ENCODE measurements at regions not wholly inside any gene's neighbourhood (a gene's known extent, or its start where the extent isn't known, plus 50 kb on each side); places are given as distances from the start of the nearest gene placed in this dataset.

GRCh38 chr2:195505701-195506100 is 151.3 kb upstream of the SLC39A10 start:
- Mint-ChIP-seq H3K9me3 (no peaks in the 10 kb centered on the region), H3K4me3 (no peak overlapping the region)

DNA sequence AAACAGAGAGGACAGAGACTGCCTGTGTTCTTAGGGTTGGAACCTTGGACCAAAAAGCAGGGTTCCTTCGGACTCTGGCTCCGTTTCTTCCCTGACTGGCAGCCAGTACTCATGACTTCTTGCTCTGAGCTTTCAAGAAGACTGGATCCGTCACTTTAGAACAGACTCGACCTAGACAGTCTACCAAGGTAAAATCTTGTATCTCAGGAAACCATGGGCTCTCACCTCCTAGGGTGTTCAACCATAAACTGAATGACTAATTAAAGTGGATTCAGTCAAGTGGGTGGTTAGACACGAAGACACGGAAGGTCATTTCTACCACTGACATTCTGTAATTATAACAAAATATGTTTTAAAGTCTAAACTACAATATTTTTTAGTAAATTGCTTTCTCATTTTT is 153.8 kb upstream of the SLC39A10 start:
- no peaks in the 10 kb centered on the region for H3K4me1 Mint-ChIP-seq
- no peak for TF ChIP-seq CTCF (IDR thresholded peaks at IDR 0.05; ENCODE audit: unreplicated experiment in 3 of 3)
- H3K9me3 Mint-ChIP-seq = no peaks in the 10 kb centered on the region

More at GRCh38 chr2:195505701-195506100, 151.3 kb upstream of the SLC39A10 start:
- H3K36me3 Mint-ChIP-seq (ENCODE audit: low read depth) = no peaks in the 10 kb centered on the region
- H3K4me1 Mint-ChIP-seq = no peaks in the 10 kb centered on the region
- TF ChIP-seq CTCF (IDR thresholded peaks at IDR 0.05; ENCODE audit: unreplicated experiment in 3 of 3) = no peak
- H3K27ac Mint-ChIP-seq = no peak overlapping the region
- H3K27me3 Mint-ChIP-seq (ENCODE audit: low read depth) = no peaks in the 10 kb centered on the region

GRCh38 chr2:195501746-195502145 is 155.3 kb upstream of the SLC39A10 start:
- Mint-ChIP-seq H3K27me3 (ENCODE audit: low read depth) (no peaks in the 10 kb centered on the region), H3K4me3 (no peak overlapping the region), H3K36me3 (ENCODE audit: low read depth) (no peaks in the 10 kb centered on the region), H3K9me3 (no peaks in the 10 kb centered on the region), H3K4me1 (no peaks in the 10 kb centered on the region), H3K27ac (no peak overlapping the region)
- no peak for TF ChIP-seq CTCF (IDR thresholded peaks at IDR 0.05; ENCODE audit: unreplicated experiment in 3 of 3)

More for the DNA sequence above, 153.8 kb upstream of the SLC39A10 start:
- Mint-ChIP-seq H3K27ac (no peak overlapping the region), H3K27me3 (ENCODE audit: low read depth) (no peaks in the 10 kb centered on the region), H3K36me3 (ENCODE audit: low read depth) (no peaks in the 10 kb centered on the region), H3K4me3 (no peak overlapping the region)

DNA sequence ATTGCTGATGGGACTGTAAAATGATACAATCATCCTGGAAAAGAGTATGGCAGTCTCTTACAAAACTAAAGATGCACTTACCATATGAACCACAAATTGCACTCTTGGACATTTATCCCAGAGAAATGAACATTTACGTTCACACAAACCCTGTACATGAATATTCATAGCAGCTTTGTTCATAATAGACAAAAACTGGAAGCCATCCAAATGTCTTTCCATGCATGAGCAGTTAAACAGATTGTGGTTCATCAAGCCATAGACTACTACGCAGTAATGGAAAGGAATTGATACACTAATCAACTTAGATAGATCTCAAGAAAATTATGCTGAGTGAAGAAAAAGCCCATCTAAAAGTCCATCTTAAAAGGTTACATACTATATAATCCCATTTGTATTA is 156.1 kb upstream of the SLC39A10 start:
- no peaks in the 10 kb centered on the region for H3K4me1 Mint-ChIP-seq
- H3K27ac Mint-ChIP-seq = no peak overlapping the region
- no peaks in the 10 kb centered on the region for H3K36me3 Mint-ChIP-seq (ENCODE audit: low read depth)
- TF ChIP-seq CTCF (IDR thresholded peaks at IDR 0.05; ENCODE audit: unreplicated experiment in 3 of 3) = no peak
- no peaks in the 10 kb centered on the region for H3K9me3 Mint-ChIP-seq
- H3K4me3 Mint-ChIP-seq = no peak overlapping the region
- H3K27me3 Mint-ChIP-seq (ENCODE audit: low read depth) = no peaks in the 10 kb centered on the region

GRCh38 chr2:195498839-195499490 is 158.1 kb upstream of the SLC39A10 start:
- no peaks in the 10 kb centered on the region for H3K36me3 Mint-ChIP-seq (ENCODE audit: low read depth)
- TF ChIP-seq CTCF (IDR thresholded peaks at IDR 0.05; ENCODE audit: unreplicated experiment in 3 of 3) = no peak
- no peaks in the 10 kb centered on the region for H3K9me3 Mint-ChIP-seq
- no peak overlapping the region for H3K27ac Mint-ChIP-seq
- H3K4me1 Mint-ChIP-seq = no peaks in the 10 kb centered on the region
- no peak overlapping the region for H3K4me3 Mint-ChIP-seq
- no peaks in the 10 kb centered on the region for H3K27me3 Mint-ChIP-seq (ENCODE audit: low read depth)

GRCh38 chr2:195498176-195498575 is 158.8 kb upstream of the SLC39A10 start:
- Mint-ChIP-seq H3K4me3 (no peak overlapping the region), H3K9me3 (no peaks in the 10 kb centered on the region), H3K27ac (no peak overlapping the region), H3K4me1 (no peaks in the 10 kb centered on the region), H3K27me3 (ENCODE audit: low read depth) (no peaks in the 10 kb centered on the region), H3K36me3 (ENCODE audit: low read depth) (no peaks in the 10 kb centered on the region)
- no peak for TF ChIP-seq CTCF (IDR thresholded peaks at IDR 0.05; ENCODE audit: unreplicated experiment in 3 of 3)
